ENCODE measurements at regions not wholly inside any gene's neighbourhood (a gene's known extent, or its start where the extent isn't known, plus 50 kb on each side); places are given as distances from the start of the nearest gene placed in this dataset.

DNA sequence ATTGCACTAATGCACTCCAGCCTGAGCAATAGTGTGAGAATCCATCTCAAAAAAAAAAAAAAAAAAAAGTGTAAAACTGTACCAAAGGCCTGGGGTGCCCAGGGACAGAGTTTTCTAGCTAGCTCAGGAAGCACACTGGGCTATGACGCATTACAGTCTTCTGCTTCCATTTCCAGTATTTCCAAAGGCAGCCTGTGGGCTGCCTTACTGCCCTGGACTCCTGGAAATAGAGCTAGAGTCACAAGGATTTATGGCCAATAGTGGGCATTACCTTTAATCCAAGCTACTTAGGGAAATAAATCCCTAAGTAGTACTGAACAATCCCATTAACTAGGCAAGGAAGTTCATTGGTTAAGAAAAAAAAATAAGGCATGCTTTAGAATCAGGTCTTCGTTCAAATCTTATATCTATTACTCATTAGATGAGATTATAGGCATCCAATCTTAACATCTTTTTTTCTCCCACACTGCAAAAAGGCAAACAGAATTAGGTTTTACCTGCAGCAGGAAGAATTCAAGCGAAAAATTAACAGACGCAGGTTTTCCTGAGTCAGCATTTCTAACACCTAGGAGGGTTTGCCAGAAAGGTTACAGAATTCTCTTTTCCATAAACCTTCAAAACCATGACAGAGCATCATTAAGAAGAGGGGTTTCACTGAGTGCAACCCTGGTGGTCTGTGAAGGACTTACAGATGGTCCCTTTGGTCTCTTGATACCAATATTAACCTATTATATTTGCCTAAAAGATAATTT is 85.6 kb upstream of the CCDC112 start:
- TF ChIP-seq, protein P1, sequence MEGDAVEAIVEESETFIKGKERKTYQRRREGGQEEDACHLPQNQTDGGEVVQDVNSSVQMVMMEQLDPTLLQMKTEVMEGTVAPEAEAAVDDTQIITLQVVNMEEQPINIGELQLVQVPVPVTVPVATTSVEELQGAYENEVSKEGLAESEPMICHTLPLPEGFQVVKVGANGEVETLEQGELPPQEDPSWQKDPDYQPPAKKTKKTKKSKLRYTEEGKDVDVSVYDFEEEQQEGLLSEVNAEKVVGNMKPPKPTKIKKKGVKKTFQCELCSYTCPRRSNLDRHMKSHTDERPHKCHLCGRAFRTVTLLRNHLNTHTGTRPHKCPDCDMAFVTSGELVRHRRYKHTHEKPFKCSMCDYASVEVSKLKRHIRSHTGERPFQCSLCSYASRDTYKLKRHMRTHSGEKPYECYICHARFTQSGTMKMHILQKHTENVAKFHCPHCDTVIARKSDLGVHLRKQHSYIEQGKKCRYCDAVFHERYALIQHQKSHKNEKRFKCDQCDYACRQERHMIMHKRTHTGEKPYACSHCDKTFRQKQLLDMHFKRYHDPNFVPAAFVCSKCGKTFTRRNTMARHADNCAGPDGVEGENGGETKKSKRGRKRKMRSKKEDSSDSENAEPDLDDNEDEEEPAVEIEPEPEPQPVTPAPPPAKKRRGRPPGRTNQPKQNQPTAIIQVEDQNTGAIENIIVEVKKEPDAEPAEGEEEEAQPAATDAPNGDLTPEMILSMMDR (conservative IDR thresholded peaks at IDR 0.05; ENCODE audit: control insufficient read depth, insufficient read depth, low read depth, low read length), result no peak
- peak; percentile 35 for DNase-seq (ENCODE audit: low read depth)
- H3K4me3 ChIP-seq (ENCODE audit: control insufficient read depth, low read depth, low read length), result no peak overlapping the region

DNA sequence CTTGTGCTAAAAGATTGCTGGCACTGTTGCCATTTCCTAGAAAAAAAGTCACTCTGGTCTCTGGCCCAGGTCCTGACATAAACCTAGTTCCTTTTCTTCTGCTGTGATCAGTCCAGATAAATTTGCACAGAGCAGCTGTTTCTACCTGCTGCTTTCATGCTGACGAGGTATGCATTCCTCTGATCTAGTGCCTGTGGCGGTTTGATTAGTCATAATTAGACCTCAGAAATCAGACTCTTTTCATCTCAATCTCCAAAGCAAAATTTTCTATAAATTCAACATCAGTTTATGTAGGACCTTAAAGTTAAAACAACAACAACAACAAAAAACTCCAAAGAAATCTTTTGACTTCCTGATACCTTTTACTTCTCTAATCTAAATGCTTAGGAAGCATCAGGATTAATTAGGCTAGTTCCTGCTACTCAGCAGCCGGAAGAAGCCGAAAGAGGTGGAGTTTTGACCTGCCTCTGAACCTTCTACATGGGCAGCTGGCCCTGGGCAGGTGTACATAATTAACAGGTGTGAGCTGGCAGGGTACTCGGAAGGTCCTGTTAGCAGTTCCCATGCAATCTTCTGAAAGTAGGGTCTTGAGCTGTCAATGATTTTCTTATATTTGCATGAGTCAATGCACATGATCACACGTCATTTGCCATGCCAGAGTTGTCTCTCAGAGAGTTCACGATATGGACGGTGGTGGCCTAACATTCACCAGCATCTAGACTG is 83.3 kb upstream of the CCDC112 start:
- TF ChIP-seq, protein P1 (conservative IDR thresholded peaks at IDR 0.05; ENCODE audit: control insufficient read depth, insufficient read depth, low read depth, low read length), result no peak
- no peak overlapping the region for H3K4me3 ChIP-seq (ENCODE audit: control insufficient read depth, low read depth, low read length)
- DNase-seq (ENCODE audit: low read depth), result no peak

- H3K4me3 ChIP-seq (ENCODE audit: control insufficient read depth, low read depth, low read length), result no peak overlapping the region
- DNase-seq (ENCODE audit: low read depth), result no peak
- TF ChIP-seq, protein P1 (conservative IDR thresholded peaks at IDR 0.05; ENCODE audit: control insufficient read depth, insufficient read depth, low read depth, low read length), result no peak
Observed at GRCh38 chr5:115378754-115379153, 82.3 kb upstream of the CCDC112 start.

GRCh38 chr5:115377468-115378217 is 81.2 kb upstream of the CCDC112 start:
- peak overlapping the region; percentile 12 for H3K4me3 ChIP-seq (ENCODE audit: control insufficient read depth, low read depth, low read length)
- TF ChIP-seq, protein P1 (conservative IDR thresholded peaks at IDR 0.05; ENCODE audit: control insufficient read depth, insufficient read depth, low read depth, low read length), result peak; percentile 28
- DNase-seq (ENCODE audit: low read depth), result peak; percentile 95

GRCh38 chr5:115375893-115376292 is 79.4 kb upstream of the CCDC112 start:
- DNase-seq (ENCODE audit: low read depth), result peak; percentile 70
- no peak overlapping the region for H3K4me3 ChIP-seq (ENCODE audit: control insufficient read depth, low read depth, low read length)
- TF ChIP-seq, protein P1 (conservative IDR thresholded peaks at IDR 0.05; ENCODE audit: control insufficient read depth, insufficient read depth, low read depth, low read length), result no peak

GRCh38 chr5:115374057-115374775 is 77.8 kb upstream of the CCDC112 start:
- no peak overlapping the region for H3K4me3 ChIP-seq (ENCODE audit: control insufficient read depth, low read depth, low read length)
- TF ChIP-seq, protein P1 (conservative IDR thresholded peaks at IDR 0.05; ENCODE audit: control insufficient read depth, insufficient read depth, low read depth, low read length), result peak; percentile 4
- DNase-seq (ENCODE audit: low read depth), result no peak
